HFF-Myc (cell line): ENCODE measurements at regions not wholly inside any gene's neighbourhood (a gene's known extent, or its start where the extent isn't known, plus 50 kb on each side); places are given as distances from the start of the nearest gene placed in this dataset.
"Not testable (repeated sequence)": the region's sequence is repeated elsewhere in the genome, so short reads cannot be mapped to it uniquely, and the experiment has no call there.

Experiments
- DNase-seq: peaks from one replicate; pipeline ENCODE4 v3.0.0-alpha.2; 2011; ENCODE audit warnings: low read depth; ENCODE audit errors: extremely low read depth
- H3K4me3 ChIP-seq: replicated peaks from 2 replicates; pipeline ENCODE4 v1.5.1; 2011; ENCODE audit warnings: low read depth, mild to moderate bottlenecking, control low read depth, low read length
- TF ChIP-seq, protein P1 (sequence below): IDR thresholded peaks from 2 replicates; pipeline ENCODE4 v1.5.1; 2012; ENCODE audit warnings: mild to moderate bottlenecking, low read depth, low read length, control low read depth; ENCODE audit errors: missing control alignments

DNA sequence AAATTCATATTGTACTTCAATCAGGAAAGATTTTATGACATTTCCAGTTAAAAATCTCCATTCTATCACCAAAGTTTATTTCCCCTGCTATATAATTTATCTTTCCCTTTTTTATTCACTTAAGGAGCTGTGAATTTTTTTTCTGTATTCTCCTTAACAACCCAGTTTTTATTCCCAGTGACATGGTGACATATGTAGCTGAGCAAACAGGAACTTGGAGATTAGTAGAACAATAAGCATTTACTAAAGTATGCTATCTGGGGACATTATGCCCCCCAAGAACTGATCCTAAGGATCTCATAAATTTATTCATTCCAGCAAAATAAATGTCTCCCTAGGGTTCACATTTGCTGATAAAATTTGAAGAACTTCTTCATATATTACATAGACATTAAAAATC lies 1044.0 kb upstream of the CDH6 start:
- no peak for DNase-seq
- TF ChIP-seq, protein P1, sequence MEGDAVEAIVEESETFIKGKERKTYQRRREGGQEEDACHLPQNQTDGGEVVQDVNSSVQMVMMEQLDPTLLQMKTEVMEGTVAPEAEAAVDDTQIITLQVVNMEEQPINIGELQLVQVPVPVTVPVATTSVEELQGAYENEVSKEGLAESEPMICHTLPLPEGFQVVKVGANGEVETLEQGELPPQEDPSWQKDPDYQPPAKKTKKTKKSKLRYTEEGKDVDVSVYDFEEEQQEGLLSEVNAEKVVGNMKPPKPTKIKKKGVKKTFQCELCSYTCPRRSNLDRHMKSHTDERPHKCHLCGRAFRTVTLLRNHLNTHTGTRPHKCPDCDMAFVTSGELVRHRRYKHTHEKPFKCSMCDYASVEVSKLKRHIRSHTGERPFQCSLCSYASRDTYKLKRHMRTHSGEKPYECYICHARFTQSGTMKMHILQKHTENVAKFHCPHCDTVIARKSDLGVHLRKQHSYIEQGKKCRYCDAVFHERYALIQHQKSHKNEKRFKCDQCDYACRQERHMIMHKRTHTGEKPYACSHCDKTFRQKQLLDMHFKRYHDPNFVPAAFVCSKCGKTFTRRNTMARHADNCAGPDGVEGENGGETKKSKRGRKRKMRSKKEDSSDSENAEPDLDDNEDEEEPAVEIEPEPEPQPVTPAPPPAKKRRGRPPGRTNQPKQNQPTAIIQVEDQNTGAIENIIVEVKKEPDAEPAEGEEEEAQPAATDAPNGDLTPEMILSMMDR: no peak
- H3K4me3 ChIP-seq: no peak overlapping the region

DNA sequence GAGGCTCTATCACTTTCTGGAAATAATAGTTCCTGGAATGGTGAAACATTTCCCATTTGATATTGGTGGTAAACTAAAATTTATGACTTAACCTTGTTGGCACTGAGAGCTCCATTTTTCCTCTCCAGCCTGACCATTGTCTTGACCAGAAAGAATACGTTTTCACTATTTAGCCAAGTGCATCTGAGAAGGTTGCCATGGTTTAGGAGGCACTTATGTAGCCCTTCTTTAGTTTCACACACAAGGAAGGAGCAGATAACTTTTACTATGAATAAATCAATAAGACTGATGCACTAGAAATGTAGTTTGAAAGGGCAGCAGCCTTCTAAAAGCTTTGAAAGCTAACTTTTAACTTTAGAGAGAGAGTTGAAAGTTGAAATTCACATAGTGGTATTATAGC lies 1045.5 kb upstream of the CDH6 start:
- no peak for DNase-seq
- no peak overlapping the region for H3K4me3 ChIP-seq
- TF ChIP-seq, protein P1: no peak

DNA sequence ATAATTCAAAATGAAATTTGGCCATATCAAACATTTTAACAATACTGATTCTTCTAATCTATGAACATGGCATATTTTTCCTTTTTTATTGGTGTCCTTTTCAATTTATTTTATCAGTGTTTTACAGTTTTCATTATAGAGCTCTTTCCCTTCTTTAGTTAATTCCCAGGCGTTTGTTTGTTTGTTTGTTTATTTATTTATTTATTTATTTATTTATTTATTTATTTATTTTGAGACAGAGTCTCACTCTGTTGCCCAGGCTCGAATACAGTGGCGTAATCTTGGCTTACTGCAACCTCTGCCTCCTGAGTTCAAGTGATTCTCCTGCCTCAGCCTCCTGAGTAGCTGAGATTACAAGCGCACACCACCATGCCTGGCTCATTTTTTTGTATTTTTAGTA lies 1049.4 kb upstream of the CDH6 start:
- not testable (repeated sequence) for DNase-seq, H3K4me3 ChIP-seq

DNA sequence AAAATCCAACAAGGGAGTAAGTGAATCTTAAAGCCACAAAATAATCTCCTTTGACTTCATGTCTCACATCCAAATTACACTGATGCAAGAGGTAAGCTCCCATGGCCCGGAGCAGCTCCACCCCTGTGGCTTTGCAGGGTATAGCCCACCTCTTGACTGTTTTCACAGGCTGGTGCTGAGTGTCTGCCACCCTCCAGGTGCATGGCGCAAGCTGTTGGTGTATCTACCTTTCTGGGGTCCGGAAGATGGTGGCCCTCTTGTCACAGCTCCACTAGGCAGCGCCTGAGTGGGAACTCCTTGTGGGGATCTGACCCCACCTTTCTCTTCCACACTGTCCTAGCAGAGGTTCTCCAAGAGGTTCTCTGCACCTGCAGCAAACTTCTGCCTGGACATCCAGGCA lies 1051.1 kb upstream of the CDH6 start:
- no peak overlapping the region for H3K4me3 ChIP-seq
- no peak for DNase-seq
- TF ChIP-seq, protein P1: no peak

DNA sequence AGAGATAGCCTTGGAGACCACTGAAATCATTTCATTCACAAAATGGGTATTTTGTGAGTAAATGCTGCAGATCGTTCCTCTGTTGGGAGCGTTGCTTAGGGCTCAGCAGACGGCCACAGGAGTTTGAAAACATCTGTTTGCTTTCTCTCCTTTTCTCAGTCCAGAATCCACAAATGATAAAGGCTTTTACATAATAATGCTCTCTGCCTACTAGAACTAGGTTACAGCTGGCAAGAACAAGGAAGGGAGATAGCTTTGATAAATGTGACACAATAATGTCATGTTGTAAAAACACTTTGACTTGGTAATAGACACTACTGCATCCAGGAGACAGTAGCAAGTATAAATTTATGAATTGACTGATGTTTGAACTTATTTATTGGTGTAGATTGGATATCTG lies 1072.4 kb upstream of the CDH6 start:
- DNase-seq: no peak
- H3K4me3 ChIP-seq: no peak overlapping the region
- TF ChIP-seq, protein P1: no peak

DNA sequence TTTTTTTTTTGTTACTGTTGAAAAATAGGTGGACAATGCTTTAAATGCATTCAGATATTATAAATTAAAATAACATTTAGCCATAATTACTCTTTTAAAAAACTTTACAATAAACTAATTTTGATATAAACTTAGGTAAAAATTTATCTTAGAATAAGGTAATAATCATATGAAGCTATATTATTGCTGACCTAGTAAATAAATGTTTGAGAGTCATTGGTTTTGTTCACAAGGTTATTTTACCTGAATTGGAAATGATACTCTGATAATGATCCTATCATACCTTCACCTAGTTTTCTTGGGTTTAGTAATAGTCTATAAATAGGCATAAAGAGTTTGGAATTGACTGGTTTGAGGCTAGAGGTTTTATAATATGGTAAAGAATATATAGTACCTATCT lies 1076.4 kb upstream of the CDH6 start:
- H3K4me3 ChIP-seq: no peak overlapping the region
- TF ChIP-seq, protein P1: no peak
- no peak for DNase-seq

DNA sequence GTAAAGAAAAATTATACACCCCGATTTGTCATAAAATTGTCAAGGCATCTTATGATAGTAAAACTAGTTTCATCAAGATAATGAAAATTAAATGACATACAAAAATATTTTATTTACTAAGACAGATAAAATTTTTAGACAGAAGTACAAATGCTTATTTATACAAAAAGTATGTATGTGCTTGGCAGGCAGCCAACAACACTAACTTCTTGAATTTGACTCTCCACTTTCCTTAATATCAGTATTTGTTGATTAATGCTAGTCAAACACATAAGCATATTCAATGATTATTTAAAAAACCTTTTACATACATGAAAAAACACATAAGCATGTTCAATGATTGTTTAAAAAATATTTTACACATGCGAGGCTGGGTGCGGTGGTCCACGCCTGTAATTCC lies 1079.9 kb upstream of the CDH6 start:
- H3K4me3 ChIP-seq: no peak overlapping the region
- TF ChIP-seq, protein P1: no peak
- no peak for DNase-seq
